HAP-1 (cell line): ENCODE measurements at regions not wholly inside any gene's neighbourhood (a gene's known extent, or its start where the extent isn't known, plus 50 kb on each side); places are given as distances from the start of the nearest gene placed in this dataset.
"Not testable (repeated sequence)": the region's sequence is repeated elsewhere in the genome, so short reads cannot be mapped to it uniquely, and the experiment has no call there.

ENCODE experiments used
- DNase-seq, 2 experiments: peaks; one replicate each; pipeline ENCODE4 v3.0.0-alpha.2; 2016 to 2020; ENCODE audit warnings: low spot score in 2 of 2
- H3K27me3 ChIP-seq: fragments of 250-450 bp; sonication (Bioruptor Pico); 2 replicates; pipeline ENCODE4 v1.5.1; 2020; ENCODE audit warnings: low read depth, mild to moderate bottlenecking, moderate library complexity
- H3K36me3 ChIP-seq: fragments of 250-450 bp; sonication (Bioruptor Pico); replicated peaks from 2 replicates; pipeline ENCODE4 v1.5.1; 2020; ENCODE audit warnings: mild to moderate bottlenecking
- H3K4me1 ChIP-seq: fragments of 250-450 bp; sonication (Bioruptor Pico); 2 replicates; pipeline ENCODE4 v1.5.1; 2020; ENCODE audit warnings: mild to moderate bottlenecking
- H3K4me3 ChIP-seq: fragments of 250-450 bp; sonication (Bioruptor Pico); 2 replicates; pipeline ENCODE4 v1.5.1; 2020; ENCODE audit warnings: mild to moderate bottlenecking, moderate library complexity
- H3K9me3 ChIP-seq: fragments of 250-450 bp; sonication (Bioruptor Pico); 2 replicates; pipeline ENCODE4 v1.5.1; 2020; ENCODE audit warnings: mild to moderate bottlenecking, moderate library complexity
- in situ Hi-C: fragments of 300-500 bp; cut with MboI; formaldehyde crosslinking; loops from 3 replicates; pipeline ENCODE4 v1.14.3; 2020; ENCODE audit warnings: low sequenced_read_pairs, inconsistent platforms, mixed read lengths

DNA sequence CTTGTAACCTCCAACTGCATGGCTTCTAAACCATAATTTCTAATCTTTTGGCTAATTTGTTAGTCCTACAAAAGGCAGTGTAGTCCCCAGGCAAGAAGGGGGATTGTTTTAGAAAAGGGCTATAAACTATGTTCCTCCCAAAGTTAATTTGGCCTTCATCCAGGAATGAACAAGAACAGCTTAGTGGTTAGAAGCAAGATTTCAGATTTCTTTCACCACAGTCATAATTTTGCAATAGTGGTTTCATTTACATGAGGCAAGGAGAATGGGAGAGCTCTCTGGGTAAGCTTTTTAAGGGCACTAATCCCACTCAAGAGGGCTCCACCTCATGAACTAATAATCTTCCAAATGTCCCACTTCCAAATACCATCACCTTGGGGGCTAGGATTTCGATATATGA, 1353.9 kb downstream of the NCAM2 start:
- H3K9me3 ChIP-seq, result no peaks in the 10 kb centered on the region
- no peaks in the 10 kb centered on the region for H3K4me1 ChIP-seq
- no peaks in the 10 kb centered on the region for H3K27me3 ChIP-seq
- no peaks in the 10 kb centered on the region for H3K36me3 ChIP-seq
- peak in 1 of 2 experiments; percentile 17 for DNase-seq
- in situ Hi-C loops, result no loop called here
- H3K4me3 ChIP-seq, result no peak overlapping the region

DNA sequence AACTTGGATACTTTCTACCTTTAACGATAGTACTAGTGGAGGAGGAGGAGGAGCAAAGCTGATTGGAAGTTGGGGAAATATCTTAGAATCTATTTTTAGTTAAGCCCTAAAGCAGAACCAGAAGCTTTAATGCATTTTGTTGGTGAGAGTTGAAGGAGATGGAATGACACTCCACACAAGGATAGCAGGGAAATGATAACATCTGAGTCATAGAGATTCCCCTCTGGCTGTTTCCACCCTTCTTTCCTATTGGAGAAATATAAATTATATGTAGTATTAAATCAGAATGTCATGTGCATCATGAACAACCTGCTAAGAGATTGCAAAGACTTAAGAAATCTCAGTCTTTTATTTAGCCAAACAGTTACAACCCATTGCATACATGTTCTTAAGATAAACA, 1357.7 kb downstream of the NCAM2 start:
- DNase-seq, result no peak
- Histone ChIP-seq H3K4me3 (no peak overlapping the region), H3K27me3 (no peaks in the 10 kb centered on the region), H3K9me3 (no peaks in the 10 kb centered on the region), H3K36me3 (no peaks in the 10 kb centered on the region), H3K4me1 (no peaks in the 10 kb centered on the region)
- in situ Hi-C loops, result no loop called here

DNA sequence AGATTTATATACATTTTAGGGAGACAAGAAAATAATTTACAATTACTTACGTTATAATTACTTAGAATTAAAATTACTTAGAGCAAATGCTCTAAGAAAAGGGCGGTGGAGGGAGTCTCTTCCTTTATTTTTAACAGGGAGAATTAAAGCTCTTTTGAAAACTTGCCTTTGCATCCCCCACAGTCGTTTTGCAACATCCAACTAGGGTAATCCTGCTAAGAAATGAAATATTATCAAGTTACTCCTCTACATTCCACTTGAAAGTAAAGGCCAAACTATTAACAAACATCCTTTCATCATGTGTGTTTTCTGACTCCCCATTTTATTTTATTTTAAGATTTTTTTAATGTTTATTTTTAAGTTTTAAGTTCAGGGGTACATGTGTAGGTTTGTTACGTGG, 1358.5 kb downstream of the NCAM2 start:
- H3K9me3 ChIP-seq, result no peaks in the 10 kb centered on the region; the same call in 1 of the 2 replicates
- no peaks in the 10 kb centered on the region for H3K4me1 ChIP-seq
- no peaks in the 10 kb centered on the region for H3K27me3 ChIP-seq
- H3K4me3 ChIP-seq, result no peak overlapping the region
- no peaks in the 10 kb centered on the region for H3K36me3 ChIP-seq
- in situ Hi-C loops, result no loop called here
- no peak for DNase-seq

DNA sequence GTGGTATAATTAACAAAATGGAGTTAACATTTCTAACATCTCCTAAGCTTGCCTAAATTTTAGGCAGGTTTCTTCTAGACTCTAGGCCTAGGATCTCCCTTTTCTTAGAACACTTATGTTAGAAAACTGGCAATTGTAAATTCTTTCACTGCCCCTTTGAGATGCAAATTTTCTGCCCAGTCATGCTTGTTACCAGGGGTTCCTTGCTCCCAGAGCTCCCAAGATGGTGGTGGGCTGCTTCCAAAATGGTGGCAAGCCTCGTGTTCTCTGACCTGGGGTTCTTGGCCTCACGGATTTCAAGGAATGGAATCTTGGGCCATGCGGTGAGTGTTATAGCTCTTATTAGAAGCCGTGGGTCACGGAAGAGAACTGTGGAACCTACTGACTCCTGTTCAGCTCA, 1361.4 kb downstream of the NCAM2 start:
- in situ Hi-C loops, DNase-seq, H3K4me1 ChIP-seq, H3K9me3 ChIP-seq, H3K27me3 ChIP-seq, H3K36me3 ChIP-seq, H3K4me3 ChIP-seq: not testable (repeated sequence)

DNA sequence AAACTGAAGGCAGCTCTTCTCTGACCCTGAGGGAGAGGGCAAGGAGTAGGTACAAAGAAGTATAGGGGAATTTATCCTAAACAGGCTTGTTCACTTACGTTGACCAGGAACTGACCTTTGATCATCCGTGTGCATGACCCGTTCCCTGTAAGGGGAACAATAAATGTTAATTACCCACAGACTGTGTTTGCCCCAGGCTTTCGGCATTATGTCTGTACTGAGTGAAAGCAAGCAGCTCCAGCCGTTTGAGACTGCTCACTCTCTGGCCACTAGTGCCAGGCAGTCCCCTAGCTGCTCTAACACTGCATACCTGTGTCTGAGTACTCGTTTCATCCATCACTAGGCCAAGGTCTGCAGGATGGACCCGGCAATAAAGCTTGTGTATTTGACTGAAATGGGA, 1365.3 kb downstream of the NCAM2 start:
- Histone ChIP-seq H3K4me1 (no peaks in the 10 kb centered on the region), H3K9me3 (no peaks in the 10 kb centered on the region; the same call in 1 of the 2 replicates), H3K36me3 (no peaks in the 10 kb centered on the region), H3K4me3 (no peak overlapping the region), H3K27me3 (no peaks in the 10 kb centered on the region)
- DNase-seq, result no peak
- in situ Hi-C loops, result no loop called here

DNA sequence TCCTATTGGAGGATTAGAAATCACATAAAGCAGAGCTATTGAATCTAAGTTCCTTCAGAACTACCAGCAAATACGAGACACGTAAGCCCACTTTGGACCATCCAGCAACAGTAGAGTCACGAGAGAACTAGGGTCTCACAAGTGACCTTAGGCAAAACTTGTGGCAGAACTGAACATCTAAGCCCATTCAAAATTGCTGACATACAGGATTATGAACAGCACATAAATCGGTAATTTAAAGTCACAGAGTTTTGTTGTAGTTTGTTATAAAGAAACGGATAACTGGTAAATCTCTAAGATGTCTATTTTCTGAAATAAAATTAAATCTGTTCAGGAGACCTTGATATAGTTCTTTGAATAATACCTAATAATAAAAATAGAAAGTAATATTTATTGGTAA, 1366.0 kb downstream of the NCAM2 start:
- Histone ChIP-seq H3K36me3 (no peaks in the 10 kb centered on the region), H3K4me3 (no peak overlapping the region), H3K9me3 (no peaks in the 10 kb centered on the region; the same call in 1 of the 2 replicates), H3K27me3 (no peaks in the 10 kb centered on the region), H3K4me1 (no peaks in the 10 kb centered on the region)
- in situ Hi-C loops, result no loop called here
- no peak for DNase-seq

DNA sequence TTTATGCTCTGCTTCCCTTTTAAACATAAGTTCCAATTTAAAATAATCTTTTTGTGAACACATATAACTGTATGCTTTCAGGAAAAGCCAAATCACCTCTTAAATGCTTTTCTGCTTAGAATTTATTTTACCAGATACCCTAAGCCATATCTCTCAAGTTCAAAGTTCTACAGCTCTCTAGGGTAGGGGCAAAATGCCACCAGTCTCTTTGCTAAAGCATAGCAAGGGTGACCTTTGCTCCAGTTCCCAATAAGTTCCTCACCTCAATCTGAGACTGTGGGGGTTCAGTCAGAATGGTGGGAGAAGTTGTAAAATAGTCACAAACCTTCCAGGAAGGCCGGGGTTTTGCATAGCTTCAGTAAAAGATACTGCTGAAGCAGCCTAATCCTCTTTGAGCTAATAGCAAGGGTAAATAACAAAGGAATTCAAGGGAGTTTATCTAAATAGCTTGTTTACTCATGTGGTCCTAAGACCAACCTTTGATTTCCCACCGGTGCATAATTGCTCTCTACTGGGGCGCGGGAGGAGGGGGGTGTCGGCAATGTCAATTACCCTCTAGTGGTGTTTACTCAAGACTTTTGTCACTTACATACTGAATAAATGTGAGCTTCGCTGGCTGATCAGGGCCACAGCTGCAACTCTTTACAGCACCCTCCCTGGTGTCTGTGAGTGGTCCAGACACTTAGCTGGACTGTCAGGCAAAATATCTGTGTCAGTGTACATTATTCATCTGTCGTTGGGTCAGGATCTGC, 1376.2 kb downstream of the NCAM2 start:
- in situ Hi-C loops, result no loop called here
- no peaks in the 10 kb centered on the region for H3K36me3 ChIP-seq
- no peaks in the 10 kb centered on the region for H3K4me1 ChIP-seq
- H3K4me3 ChIP-seq, result no peak overlapping the region
- no peak for DNase-seq
- no peaks in the 10 kb centered on the region for H3K27me3 ChIP-seq
- H3K9me3 ChIP-seq, result no peaks in the 10 kb centered on the region

DNA sequence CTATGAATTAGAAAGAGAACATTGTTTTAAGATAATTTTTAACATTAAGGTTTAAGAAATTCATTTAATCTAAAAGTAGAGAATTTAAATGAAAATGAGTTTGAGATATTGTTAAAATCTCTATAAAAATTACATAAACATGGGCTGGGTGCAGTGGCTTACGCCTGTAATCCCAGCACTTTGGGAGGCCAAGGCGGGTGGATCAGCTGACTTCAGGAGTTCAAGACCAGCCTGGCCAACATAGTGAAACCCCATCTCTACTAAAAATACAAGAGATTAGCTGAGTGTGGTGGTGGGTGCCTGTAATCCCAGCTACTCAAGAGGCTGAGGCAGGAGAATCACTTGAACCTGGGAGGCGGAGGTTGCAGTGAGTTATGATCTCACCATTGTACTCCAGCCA, 1379.6 kb downstream of the NCAM2 start:
- not testable (repeated sequence) for H3K27me3 ChIP-seq

DNA sequence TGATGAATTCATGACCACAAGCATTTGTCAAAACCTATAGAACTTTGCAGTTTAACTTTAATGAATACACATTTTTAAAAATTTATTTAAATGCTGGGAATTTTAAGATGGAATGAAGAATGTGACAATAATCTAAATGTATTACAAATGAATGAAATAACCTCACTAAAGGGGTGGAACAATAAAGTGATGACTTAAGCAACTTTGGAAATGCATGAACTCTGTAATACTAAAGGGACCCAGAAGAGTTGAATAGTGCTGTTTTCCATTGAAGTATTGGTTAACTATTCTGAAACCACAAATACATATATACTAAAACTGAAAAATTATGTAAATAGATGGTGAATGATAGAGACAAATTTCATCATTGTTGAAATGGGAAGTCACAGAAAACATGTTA, 1395.1 kb downstream of the NCAM2 start:
- H3K36me3 ChIP-seq, result no peaks in the 10 kb centered on the region
- in situ Hi-C loops, result no loop called here
- no peak overlapping the region for H3K4me3 ChIP-seq
- no peaks in the 10 kb centered on the region for H3K4me1 ChIP-seq
- H3K27me3 ChIP-seq, result no peaks in the 10 kb centered on the region
- no peak for DNase-seq
- no peaks in the 10 kb centered on the region for H3K9me3 ChIP-seq

More for the DNA sequence above, 1379.6 kb downstream of the NCAM2 start:
- in situ Hi-C loops, DNase-seq, H3K4me1 ChIP-seq, H3K9me3 ChIP-seq, H3K4me3 ChIP-seq, H3K36me3 ChIP-seq: not testable (repeated sequence)

DNA sequence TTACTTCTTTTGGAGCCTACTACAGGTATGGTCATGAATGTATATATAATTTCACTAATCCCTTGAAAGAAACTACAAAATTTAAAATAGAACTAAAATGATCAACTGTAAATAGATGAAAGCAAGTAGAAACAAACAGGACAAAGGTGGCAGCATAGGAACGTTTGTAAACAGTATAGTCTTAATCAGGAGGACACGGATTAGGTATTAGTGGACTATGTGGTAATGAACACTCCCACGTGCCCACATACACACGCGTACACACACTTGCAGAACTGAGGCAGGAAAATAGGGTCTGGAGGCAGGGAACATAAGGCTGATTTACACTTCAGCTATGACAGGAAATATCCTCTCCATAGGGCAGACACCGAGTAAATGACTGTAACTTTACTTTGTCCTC, 1397.8 kb downstream of the NCAM2 start:
- no peak overlapping the region for H3K4me3 ChIP-seq
- no peaks in the 10 kb centered on the region for H3K36me3 ChIP-seq
- in situ Hi-C loops, result no loop called here
- no peaks in the 10 kb centered on the region for H3K27me3 ChIP-seq
- no peaks in the 10 kb centered on the region for H3K9me3 ChIP-seq
- DNase-seq, result no peak
- H3K4me1 ChIP-seq, result no peaks in the 10 kb centered on the region

DNA sequence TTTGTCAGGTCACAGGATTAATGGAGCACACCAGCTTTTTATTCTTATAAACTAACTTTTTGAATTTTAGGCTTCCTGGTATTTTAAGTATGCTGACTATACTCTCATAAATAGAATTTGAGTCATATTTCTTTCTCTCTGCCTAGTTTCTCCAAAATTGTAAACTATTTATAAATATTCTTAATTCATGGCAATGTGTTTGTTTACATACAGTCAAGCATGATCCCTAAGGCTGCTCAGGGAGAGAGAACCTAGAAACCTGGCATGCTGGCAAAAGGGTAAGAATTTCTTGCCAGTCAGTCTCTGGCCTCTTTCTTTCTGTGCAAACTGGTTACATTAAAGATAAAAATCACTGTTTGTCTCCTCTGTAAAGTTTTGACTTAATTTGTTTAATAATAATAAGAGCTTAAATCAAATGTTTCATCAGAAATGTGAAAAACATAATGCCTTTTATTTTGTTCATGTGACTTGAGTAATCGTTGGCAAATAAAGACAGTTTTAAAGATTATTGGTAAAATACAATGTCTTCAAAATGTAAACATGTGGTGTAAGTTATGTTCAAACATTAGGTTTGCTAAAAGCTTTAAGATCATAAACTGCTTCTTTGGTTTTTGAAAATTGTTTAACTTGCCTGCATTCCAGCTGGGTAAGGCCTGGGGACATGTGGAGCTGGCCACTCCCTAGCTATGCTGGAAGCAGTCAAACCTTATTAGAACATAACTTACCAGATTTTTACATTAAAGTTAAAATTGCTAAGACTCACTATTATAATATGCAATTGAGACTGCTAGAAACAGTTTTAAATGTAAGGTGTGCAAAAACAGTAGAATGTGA, 1401.7 kb downstream of the NCAM2 start:
- Histone ChIP-seq H3K27me3 (no peaks in the 10 kb centered on the region), H3K4me3 (no peak overlapping the region), H3K4me1 (no peaks in the 10 kb centered on the region), H3K36me3 (no peaks in the 10 kb centered on the region), H3K9me3 (no peaks in the 10 kb centered on the region)
- in situ Hi-C loops, result no loop called here
- no peak for DNase-seq

DNA sequence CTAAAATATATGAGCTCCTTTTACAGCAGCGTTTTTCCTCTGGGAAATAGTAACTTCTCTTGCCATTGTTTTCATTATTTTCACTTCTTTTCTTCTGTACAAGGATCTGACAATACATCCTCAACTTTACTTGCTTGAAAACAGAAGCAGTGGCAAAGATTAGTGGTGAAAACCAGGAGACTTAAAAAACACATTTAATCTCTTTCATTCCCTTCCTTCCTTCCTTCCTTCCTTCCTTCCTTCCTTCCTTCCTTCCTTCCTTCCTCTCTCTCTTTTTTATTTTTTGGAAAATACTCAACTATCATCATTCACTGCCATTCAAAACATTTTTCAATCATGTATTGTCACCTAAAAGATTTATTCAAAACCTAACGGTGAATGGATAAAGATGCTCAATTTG, 1411.4 kb downstream of the NCAM2 start:
- no peaks in the 10 kb centered on the region for H3K36me3 ChIP-seq
- no peaks in the 10 kb centered on the region for H3K27me3 ChIP-seq
- in situ Hi-C loops, result no loop called here
- H3K9me3 ChIP-seq, result no peaks in the 10 kb centered on the region
- no peaks in the 10 kb centered on the region for H3K4me1 ChIP-seq
- H3K4me3 ChIP-seq, result no peak overlapping the region
- DNase-seq, result no peak

DNA sequence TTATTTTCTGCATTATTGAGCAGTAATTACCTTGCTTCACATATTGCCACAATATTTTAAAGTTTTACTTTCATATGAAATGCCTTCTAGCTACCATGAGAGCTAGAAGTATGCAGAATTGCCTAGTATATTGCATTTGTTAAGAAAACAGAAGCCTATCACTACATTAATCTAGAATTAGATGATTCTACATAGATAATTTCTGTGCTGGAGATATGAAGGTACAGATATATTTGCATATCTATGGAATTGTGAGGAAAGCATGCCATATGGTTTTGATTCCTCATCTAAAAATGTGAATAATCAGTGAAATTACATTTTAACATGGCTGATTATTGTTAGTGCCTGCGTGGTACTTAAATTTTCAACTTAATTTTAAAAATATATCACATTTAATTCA, 1418.3 kb downstream of the NCAM2 start:
- Histone ChIP-seq H3K4me1 (no peaks in the 10 kb centered on the region), H3K36me3 (no peaks in the 10 kb centered on the region), H3K9me3 (no peaks in the 10 kb centered on the region), H3K4me3 (no peak overlapping the region), H3K27me3 (no peaks in the 10 kb centered on the region)
- no peak for DNase-seq
- in situ Hi-C loops, result no loop called here

DNA sequence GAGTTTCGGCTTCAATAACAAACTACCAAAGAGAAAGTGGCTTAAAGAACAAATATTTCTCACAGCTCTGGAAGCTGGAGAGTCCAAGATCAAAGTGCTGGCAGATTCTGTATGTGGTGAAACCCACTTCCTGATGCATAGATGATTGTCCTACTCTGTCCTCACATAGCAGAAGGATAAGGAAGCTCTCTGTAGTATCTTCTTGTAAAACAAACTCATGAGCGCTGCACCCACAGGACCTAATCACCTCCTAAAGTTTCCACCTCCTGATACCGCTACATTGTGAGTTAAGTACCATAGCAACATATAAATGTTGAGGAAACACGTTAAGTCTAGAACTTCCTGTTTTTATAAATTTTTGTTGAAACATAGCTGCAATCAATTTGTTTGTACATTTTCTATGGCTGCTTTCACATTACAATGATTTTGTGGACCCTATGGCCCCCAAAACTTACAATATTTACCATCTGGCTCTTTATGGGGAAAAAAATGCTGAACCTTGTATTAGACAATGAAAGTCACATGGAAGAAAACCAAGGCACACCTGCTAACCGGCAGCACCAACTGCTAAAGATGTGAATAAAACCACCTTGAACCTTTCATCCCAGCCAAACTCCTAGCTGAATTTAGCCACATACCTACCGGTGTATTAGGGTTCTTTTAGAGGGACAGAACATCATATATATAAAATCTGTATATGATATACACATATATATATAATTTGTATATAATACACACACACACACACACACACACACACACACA, 1423.4 kb downstream of the NCAM2 start:
- no peak for DNase-seq
- no peak overlapping the region for H3K4me3 ChIP-seq
- no peaks in the 10 kb centered on the region for H3K36me3 ChIP-seq
- H3K9me3 ChIP-seq, result no peaks in the 10 kb centered on the region
- no peaks in the 10 kb centered on the region for H3K27me3 ChIP-seq
- H3K4me1 ChIP-seq, result no peaks in the 10 kb centered on the region
- in situ Hi-C loops, result no loop called here
